ENCODE measurements at regions not wholly inside any gene's neighbourhood (a gene's known extent, or its start where the extent isn't known, plus 50 kb on each side); places are given as distances from the start of the nearest gene placed in this dataset.
"Not testable (repeated sequence)": the region's sequence is repeated elsewhere in the genome, so short reads cannot be mapped to it uniquely, and the experiment has no call there.

DNA sequence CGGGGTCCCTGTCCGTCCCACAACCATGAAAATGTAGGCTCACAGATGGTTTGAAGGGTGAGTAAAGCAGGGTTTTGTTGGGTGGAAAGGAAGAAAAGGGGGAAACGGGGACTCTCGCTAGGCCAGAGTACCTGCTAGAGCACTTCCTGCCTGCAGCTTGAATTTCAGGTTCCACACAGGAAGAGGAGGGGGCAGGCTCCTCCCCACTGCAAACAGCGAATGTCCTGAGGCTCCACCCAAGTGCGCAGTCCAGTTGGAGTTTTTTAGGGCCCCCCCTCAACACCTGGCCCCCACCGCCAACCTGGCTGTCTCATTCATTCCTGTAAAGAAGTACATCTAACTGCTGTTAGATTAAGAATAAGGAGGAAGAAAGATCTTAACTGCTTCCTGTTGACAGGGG lies 414.7 kb downstream of the SH2D4B start:
- DNase-seq: no peak

DNA sequence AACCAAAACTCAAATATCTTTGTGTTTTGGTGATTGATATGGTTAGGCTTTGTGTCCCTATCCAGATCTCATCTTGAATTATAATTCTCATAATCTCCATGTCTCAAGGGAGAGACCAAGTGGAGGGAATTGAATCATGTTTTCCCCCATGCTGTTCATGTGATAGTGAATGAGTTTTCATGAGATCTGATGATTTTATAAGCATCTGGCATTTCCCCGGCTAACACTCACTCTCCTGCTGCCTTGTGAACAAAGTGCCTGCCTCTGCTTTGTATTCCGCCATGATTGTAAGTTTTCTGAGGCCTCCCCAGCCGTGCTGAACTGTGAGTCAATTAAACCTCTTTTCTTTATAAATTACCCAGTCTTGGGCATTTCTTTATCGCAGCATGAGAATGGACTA lies 419.5 kb downstream of the SH2D4B start:
- DNase-seq: no peak

DNA sequence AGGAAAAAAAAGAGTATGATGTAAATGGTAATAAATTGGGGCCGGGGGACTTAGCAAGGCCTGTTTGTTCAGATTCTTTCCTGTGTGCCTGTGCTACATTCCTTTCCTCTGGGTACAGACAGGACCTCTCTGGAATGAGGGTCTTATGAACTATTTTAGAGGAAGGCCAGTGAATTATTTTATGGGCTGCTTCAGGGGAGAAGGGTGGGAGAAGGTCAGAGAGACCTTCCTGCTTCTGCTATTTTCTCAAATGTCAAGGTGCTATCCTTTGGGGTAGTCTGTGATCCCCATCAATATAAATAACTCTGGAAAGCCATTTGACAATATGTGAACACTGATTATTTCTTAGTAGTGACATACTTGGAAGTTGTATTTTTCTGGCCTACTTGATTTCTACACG lies 426.5 kb downstream of the SH2D4B start:
- no peak for DNase-seq

DNA sequence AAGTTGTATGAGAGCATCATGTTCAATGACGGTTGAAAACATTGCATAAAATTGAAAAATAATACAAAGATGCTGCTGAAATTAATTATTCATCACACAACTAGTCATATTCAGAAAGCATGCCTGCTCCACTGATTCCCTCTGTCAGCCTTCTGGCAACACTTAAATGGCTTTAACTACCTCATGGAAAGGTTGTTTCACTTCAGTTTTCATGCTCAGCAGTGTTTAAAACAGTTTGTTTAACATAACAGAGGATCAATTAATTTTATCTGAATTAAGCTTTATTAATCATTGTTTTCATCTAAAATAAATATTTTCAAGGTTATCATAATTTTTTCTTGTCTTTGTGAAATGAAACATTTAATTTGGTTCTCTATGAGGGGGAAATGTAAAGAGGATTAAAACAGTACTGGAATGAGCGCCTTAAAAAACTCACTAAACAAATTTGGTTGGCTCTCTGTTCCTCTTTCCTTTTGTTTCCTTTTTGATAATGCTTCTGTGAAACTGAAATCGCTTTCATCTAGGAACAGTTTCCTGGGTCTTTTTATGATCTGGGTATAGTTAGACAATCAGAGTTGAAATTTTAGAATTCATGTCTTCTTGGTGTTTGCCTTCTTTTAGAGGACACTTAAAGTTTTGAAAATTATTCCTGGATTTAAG lies 427.4 kb downstream of the SH2D4B start:
- DNase-seq: no peak

DNA sequence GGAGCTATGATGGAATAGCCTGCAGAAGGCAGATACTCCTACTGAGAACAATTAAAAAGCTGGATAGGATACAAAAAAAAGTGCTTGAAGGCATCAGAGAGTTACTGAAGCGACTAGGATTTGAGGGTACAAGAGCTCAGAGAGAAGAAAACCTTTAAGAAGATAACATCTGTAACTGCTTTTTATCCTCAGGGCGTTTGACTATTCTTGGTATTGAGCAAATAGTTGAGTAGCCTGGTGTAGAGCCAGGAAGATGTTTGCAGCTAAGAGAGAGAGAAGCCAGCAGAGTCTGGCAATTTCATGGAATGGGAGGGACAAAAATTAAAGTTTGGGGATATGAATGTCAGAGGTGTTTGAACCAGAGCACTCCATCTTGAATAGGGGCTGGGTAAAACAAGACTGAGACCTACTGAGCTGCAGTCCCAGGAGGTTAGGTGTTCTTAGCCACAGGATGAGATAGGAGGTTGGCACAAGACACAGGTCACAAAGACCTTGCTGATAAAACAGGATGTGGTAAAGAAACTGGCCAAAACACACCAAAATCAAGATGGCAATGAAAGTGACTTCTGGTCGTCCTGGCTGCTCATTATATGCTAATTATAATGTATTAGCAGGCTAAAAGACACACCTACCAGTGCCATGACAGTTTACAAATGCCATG lies 428.8 kb downstream of the SH2D4B start:
- DNase-seq: no peak

DNA sequence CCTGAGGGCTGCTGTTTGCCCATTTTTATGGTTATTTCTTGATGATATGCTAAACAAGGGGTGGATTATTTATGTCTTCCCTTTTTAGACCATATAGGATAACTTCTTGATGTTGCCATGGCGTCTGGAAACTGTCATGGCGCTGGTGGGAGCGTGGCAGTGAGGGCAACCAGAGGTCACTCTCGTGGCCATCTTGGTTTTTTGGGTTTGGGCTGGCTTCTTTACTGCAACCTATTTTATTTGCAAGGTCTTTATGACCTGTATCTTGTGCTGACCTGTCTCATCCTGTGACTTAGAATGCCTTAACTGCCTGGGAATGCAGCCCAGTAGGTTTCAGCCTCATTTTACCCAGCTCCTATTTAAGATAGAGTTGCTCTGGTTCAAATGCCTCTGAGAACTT lies 429.7 kb downstream of the SH2D4B start:
- DNase-seq: not testable (repeated sequence)

DNA sequence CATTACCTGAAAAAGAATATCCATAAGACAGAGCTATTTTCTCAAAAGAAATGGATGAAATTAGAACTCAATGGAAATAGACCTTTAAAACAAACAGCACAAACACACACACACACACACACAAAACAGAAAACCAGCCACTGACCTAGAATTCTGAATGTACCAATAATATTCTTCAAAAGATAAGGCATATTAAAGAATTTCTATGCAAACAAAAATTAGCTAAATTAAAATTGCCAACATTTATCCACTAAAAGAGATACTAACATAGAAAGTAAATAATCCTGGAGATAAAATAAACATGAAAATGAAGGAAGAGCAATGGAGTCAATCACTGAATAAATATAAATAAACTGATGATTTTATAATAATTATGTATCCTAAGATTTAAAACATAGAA lies 431.2 kb downstream of the SH2D4B start:
- no peak for DNase-seq

DNA sequence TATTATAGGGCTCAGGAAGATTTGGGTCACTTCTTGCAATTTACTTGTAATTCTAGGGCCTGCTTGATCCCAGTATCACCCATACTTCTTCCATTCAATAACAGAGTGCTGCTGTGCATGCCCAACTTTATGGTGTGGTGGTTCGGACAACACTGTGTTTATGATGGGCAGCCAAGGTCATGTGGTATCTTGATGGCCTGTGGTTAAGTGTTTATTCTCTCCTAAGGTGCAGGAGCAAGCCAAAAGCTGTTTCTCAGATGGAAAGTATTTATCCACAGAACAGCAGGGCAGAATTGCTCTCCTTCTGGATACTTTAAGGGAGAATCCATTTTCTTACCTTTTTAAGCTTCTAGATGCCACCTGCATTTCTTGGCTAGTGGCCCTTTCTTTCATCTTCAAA lies 433.8 kb downstream of the SH2D4B start:
- DNase-seq: no peak

DNA sequence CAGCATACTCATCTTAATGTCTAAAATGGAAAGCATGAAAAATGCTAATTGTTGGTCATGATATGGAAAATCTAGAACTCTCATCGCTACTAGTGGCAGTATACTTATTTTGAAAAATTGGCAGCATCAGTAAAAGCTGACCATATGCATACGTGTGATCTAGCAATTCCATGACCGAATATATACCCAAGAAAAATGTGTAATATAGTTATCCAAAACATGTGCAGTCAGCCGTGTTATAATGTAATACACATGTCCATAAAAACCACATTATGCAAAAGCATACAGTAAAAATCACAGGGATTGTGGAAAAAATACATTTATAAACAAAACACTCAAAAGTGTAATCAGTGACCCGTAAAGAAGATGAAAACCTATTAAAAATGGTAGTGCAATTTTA lies 439.0 kb downstream of the SH2D4B start:
- DNase-seq: no peak

DNA sequence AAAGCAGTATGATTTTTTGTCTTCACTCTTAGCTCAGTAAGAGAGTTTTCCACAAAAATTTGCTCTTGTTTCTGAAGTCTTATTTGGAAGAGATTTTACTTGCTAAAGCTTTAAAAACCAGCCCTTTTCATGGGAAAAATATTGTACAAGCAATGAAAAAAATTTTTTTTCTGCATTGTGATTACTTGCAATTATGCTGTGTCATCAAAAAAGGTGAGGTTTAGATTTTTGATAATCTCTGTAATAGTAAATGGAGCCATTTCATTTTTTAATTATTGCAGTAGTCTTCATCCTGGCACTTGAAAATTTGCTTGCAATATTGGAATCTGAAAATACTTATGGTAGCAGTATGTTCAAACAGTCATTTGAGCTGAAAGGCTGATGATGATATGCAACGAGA lies 447.4 kb downstream of the SH2D4B start:
- DNase-seq: no peak

DNA sequence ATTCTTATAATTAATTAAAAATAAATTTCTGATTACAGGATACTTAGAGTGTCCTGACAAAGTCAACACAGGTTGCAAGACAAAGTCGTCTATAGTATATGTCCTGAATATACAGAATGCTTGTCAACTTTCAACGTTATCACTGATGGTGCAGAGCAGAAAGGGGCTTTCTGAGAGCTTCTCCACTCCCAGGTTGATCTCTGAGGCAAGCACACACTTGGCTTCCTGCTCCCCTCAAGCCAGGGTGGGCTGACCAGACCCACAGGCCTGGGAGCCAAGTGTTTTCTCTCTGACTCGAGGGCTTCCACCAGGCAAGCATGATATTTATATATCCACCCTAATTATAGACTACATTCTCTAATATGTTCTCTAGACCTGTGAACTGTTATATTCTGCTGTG lies 448.9 kb downstream of the SH2D4B start:
- no peak for DNase-seq

DNA sequence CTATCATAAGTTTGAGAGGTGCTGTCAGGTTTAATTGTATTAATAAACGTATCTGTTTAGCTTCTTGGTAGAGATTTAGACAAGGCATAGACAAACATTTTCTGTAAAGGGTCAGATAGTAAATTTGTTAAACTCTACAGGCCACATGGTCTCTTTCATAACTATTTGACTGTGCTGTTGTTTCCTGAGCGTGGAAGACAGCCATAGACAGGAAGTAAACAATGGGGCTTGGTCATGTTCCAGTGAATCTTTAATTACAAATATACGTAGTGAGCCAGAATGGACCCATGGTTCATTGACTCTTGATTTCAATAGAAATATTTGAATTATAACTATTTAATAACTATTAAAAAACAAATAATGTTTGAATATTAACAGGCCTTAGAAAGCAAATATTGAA lies 451.1 kb downstream of the SH2D4B start:
- no peak for DNase-seq

DNA sequence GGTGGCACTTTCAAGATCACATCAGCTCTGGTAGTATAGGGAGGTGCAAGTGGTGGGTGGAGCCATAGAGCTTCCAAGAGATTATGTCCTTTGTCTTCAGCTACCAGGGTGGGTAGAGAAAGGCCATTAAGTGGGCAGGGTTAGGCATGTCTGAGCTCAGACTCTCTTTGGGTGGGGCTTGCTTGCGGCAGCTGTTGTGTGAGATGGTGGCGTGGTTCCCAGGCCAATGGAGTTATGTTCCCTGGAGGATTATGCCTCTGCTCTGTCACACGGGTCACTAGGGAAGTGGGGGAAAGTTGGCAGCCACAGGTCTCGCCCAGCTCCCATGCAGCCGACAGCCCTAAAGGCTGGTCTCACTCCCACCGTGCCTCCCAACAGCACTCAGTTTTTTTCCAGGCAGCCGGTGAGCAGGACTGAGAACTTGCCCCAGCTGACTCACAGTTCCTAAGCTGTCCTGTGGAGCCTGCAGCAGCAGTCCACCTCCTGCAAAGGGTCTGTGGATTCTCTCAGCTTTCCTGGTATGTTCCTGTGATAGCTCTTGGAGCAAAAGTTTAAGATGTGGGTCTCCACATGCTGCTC lies 459.0 kb downstream of the SH2D4B start:
- DNase-seq: peak; percentile 80

DNA sequence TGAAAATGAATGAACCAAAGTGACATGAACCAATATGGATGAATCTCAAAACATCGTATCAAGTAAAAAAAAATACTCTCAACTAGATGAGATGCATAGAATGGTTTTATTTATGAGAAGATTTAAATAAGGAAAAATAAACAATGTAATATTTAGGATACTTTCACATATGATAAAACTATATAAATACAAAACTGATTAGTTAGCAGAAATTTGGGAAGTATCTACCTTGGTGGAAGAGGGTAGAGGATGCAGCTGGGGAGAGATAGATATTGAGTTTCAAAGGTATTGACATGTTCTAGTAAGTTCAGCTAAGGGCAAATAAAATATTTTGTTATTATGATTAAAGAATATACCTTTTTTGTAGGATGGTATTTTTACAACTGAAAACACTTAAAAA lies 463.1 kb downstream of the SH2D4B start:
- DNase-seq: no peak

DNA sequence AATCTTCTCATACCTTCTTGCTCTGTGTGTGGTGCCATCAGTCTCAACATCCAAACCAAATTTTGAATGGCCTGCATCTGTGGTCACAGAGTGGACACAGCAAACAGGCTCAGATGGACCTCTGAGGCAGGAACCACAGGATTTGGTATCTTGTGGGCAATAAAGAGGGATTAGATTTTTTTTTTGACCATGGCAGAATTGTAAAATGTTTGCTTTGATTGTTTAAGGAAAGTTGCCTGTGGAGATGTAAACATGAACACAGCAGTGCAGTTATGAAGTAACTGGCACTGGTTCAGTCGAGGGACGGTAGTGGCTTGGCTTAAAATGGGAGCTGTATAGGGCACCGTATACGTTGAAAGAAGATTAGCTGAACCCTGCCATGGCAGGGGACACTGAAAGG lies 464.7 kb downstream of the SH2D4B start:
- no peak for DNase-seq

DNA sequence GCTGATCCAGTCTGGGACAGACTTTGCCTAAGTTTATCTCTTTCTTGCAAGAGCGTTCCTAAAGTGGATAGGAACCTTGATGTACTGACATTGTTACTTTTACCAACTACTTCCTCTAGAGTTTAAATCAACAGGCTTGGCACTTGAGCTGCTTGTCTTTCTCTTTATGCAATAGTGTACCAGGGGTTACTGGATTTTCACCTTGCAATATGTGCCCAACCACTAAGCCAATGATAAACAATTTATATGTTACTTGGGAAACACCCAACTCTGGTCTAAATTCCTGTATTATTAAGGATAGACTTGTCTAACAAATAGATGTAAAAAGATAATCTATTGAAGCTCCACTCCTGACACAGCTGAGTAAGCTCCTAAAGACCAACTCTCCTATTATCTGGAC lies 470.2 kb downstream of the SH2D4B start:
- no peak for DNase-seq

DNA sequence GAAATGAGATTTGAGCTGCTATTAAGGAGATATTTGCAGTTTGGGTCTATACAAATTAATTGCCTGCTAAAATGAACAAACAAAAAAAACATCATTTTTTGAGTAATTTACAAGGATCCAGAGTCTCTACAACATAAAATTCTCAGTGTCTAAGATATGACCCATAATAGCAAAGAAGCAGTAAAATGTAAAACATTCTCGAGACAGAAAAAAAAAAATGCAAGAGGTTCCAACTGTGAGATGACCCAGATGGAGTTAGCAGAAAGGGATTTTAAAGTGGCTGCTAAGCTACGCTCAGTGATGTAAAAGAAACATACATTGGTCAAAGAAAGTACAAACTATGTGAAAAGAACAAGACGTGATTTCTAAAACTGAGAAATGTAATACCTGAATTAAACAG lies 471.0 kb downstream of the SH2D4B start:
- no peak for DNase-seq

DNA sequence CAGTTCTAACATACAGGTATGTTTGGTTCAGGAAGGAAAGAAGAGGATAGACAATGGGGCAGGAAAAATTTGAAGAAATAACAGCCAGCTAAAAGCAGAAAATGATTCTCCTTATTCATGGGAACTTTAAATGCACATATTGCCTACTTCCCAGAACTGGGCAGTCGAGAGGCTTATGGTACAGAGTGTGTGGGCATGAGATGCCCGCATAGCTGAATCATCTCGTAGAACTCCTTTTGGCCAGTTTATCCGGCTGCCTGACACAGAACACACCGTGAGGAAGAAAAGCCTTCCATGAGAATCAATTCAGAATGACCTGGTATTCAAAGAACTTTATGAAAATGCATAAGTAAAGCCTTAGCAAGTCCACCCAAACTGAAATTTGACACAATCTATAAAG lies 471.6 kb downstream of the SH2D4B start:
- no peak for DNase-seq

DNA sequence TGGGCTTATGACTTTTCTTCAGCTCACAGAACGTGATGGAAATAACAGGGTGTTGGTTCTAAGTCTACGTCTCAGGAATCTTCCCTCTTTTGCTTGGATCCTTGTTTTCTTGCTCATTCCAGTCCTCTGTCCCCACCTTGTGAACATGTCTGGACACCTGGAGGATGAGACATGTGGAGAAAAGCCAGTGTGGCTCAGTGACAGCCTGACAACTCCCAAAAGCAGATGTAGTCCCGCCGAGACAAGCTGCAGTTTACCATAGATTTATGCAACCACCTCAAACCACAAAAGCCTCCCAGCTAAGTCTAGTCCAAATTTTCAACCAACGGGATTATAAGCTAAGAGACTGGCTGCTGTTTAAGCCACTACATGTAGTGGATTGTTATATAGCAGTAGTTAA lies 476.1 kb downstream of the SH2D4B start:
- DNase-seq: no peak

DNA sequence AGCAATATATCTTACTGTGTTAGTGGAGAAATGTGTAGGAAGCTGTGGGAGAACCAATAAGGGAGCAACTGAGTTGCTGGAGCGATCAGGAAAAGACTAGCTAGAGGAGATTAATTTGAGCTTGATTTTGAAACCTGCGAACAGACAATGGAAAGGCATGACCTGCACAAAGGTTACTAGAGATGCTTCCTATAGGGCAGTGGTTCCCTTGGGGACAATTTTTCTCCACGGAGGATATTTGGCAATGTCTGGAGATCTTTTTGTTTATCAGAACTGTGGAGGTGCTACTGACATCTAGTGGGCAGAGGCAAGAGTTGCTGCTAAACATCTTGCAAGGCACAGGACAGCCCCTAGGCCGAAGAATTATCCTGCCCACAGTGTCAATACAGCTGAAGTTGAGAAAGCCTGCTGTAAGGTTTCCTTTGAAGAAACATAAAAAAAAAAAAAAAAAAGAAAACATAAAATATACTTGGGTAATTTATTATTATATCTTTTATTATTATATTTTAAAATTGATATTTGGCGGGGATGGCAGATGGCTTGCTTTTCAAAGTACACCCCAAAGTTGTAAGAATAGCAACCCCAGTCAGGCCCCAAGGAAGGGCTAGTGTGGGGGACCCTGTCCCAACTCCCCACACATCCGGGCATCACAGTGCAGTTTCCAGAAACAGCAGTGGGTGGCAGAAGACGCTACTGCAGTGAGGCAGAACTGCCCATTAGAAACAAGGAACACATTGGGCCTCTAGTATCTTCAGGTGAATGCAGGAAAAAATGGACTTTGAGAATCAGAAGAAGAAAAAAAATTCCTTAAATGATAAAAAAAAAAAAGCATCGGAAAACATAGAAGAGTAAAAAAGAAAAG lies 481.6 kb downstream of the SH2D4B start:
- peak; percentile 71 for DNase-seq

DNA sequence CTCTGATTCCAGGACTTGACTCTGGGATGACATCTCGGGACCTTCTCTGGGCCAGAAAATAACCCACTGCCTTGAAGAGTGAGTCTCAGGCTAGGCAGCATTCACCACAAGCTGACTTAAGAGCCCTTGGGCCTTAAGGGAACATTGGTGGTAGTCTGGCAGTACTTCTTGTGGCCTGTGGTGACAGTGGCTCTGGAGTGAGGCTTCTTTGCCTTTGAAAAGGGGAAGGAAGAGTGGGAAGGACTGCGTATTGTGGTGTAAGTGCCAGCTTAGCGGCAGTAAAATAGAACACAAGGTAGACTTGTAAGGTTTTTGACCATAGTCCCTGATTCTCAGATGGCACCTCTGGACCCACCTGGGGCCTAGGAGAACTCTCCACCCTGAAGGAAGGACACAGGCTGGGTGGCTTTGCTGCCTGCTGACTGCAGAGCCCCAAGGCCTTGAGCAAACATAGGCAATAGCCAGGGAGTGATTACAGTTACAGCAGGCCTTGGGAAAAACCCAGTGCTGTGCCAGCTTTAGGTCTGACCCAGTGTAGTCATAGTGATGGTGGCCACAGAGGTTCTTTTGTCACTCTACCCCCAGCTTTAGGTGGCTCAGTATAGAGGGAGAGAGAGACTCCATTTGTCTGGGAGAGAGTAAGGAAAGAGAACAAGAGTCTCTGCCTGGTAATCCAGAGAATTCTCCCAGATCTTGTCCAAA lies 483.9 kb downstream of the SH2D4B start:
- DNase-seq: no peak

DNA sequence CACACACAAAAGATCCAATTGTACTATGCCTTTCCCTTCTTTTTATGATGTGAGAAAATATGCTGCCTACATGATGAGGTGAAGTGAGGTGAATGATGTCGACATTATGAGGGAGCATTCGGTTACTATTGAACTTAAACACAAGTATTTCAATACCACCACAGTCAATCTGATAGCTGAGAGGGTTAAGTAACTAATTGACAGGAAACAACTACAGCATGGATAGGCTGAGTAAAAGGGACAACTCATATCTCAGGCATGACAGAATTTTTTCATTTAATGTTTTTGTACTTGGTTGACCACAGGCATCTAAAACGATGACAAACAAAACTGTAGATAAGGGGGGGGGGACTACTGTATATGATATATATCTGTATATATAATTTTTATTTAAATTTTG lies 488.9 kb downstream of the SH2D4B start:
- DNase-seq: no peak

DNA sequence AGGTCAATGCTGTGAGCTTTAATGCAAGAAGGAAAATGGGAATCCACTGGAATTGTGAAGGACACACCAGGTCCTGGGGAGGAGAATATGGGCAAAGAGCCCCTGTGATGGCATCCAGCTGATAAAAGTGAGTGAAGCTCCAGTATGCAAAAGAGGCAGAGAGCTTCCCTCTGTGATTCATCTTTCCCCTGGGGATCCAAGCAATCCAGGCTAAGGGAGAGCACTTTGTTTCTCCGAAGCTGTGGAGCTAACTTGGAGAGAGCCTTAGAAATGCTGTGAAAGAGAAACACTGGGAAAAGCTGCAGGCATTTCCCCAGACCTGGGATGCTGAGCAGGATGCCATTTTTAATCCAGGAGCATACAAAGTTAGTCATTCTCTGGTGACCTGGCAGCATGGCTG lies 489.5 kb downstream of the SH2D4B start:
- DNase-seq: no peak
